H9 (cell line): ENCODE measurements at regions not wholly inside any gene's neighbourhood (a gene's known extent, or its start where the extent isn't known, plus 50 kb on each side); places are given as distances from the start of the nearest gene placed in this dataset.
A peak's percentile ranks its signal among the peaks of the same experiment; 100 is the strongest.

Experiments
- DNase-seq: peaks from one replicate; pipeline ENCODE4 v3.0.0-alpha.2; 2017
- H2AFZ ChIP-seq: one replicate; pipeline ENCODE4 v1.6.1; 2013; ENCODE audit warnings: mild to moderate bottlenecking, low read length, control low read depth, moderate library complexity
- H2AK5ac ChIP-seq: 2 replicates; pipeline ENCODE4 v1.6.1; 2013; ENCODE audit warnings: low read length, control low read depth, mixed read lengths; ENCODE audit not compliant: insufficient read length
- H2BK120ac ChIP-seq: one replicate; pipeline ENCODE4 v1.6.1; 2013; ENCODE audit warnings: low read depth, mild to moderate bottlenecking, low read length, control low read depth, inconsistent platforms; ENCODE audit not compliant: poor library complexity, severe bottlenecking
- H2BK12ac ChIP-seq: 2 replicates; pipeline ENCODE4 v1.6.1; 2013; ENCODE audit warnings: low read length, control low read depth, mixed read lengths, low read depth; ENCODE audit not compliant: insufficient read length
- H2BK15ac ChIP-seq: 2 replicates; pipeline ENCODE4 v1.6.1; 2013; ENCODE audit warnings: low read depth, low read length, control low read depth
- H2BK20ac ChIP-seq: one replicate; pipeline ENCODE4 v1.6.1; 2013; ENCODE audit warnings: low read depth, mild to moderate bottlenecking, low read length, control low read depth, inconsistent platforms; ENCODE audit not compliant: poor library complexity, severe bottlenecking
- H2BK5ac ChIP-seq: 2 replicates; pipeline ENCODE4 v1.6.1; 2013; ENCODE audit warnings: low read length, control low read depth, mixed read lengths; ENCODE audit not compliant: insufficient read length
- H3K14ac ChIP-seq: 2 replicates; pipeline ENCODE4 v1.6.1; 2013; ENCODE audit warnings: low read length, control low read depth; ENCODE audit not compliant: insufficient read depth
- H3K18ac ChIP-seq: 2 replicates; pipeline ENCODE4 v1.6.1; 2013; ENCODE audit warnings: low read depth, mild to moderate bottlenecking, mixed read lengths, low read length, control low read depth; ENCODE audit not compliant: insufficient read length
- H3K23ac ChIP-seq: 2 replicates; pipeline ENCODE4 v1.6.1; 2013; ENCODE audit warnings: low read length, control low read depth, mixed read lengths, low read depth; ENCODE audit not compliant: insufficient read length
- H3K23me2 ChIP-seq: 2 replicates; pipeline ENCODE4 v1.6.1; 2013; ENCODE audit warnings: low read depth, mild to moderate bottlenecking, mixed read lengths, low read length, control low read depth; ENCODE audit not compliant: insufficient read length, poor library complexity, severe bottlenecking
- H3K27ac ChIP-seq: 2 replicates; pipeline ENCODE4 v1.5.1; 2013; ENCODE audit warnings: low read length, control low read depth, mixed read lengths, low read depth; ENCODE audit not compliant: insufficient read length
- H3K27me3 ChIP-seq: 2 replicates; pipeline ENCODE4 v1.6.1; 2013; ENCODE audit warnings: low read length, control low read depth, inconsistent platforms; ENCODE audit not compliant: insufficient read depth
- H3K4ac ChIP-seq: 2 replicates; pipeline ENCODE4 v1.6.1; 2013; ENCODE audit warnings: low read depth, mild to moderate bottlenecking, control low read depth, inconsistent platforms, low read length, moderate library complexity
- H3K4me1 ChIP-seq: 2 replicates; pipeline ENCODE4 v1.6.1; 2013; ENCODE audit warnings: low read length, control low read depth, inconsistent platforms; ENCODE audit not compliant: insufficient read depth
- H3K4me2 ChIP-seq: 2 replicates; pipeline ENCODE4 v1.6.1; 2013; ENCODE audit warnings: low read length, control low read depth, mixed read lengths; ENCODE audit not compliant: insufficient read length, insufficient read depth
- H3K56ac ChIP-seq: 2 replicates; pipeline ENCODE4 v1.6.1; 2013; ENCODE audit warnings: low read depth, mild to moderate bottlenecking, mixed read lengths, low read length, control low read depth; ENCODE audit not compliant: insufficient read length
- H3K79me1 ChIP-seq: 2 replicates; pipeline ENCODE4 v1.6.1; 2013; ENCODE audit warnings: low read depth, mild to moderate bottlenecking, moderate library complexity, low read length, control low read depth, inconsistent platforms; ENCODE audit not compliant: insufficient read depth, poor library complexity, severe bottlenecking
- H3K79me2 ChIP-seq: 2 replicates; pipeline ENCODE4 v1.6.1; 2013; ENCODE audit warnings: low read length, control low read depth, inconsistent platforms; ENCODE audit not compliant: insufficient read depth
- H3K9ac ChIP-seq: 2 replicates; pipeline ENCODE4 v1.6.1; 2013; ENCODE audit warnings: low read length, control low read depth, mixed read lengths; ENCODE audit not compliant: insufficient read length; ENCODE audit errors: extremely low read depth
- H3K9me3 ChIP-seq: one replicate; pipeline ENCODE4 v1.6.1; 2013; ENCODE audit warnings: low read depth, low read length, inconsistent platforms; ENCODE audit not compliant: control insufficient read depth
- H3T11ph ChIP-seq: one replicate; pipeline ENCODE4 v1.6.1; 2013; ENCODE audit warnings: mild to moderate bottlenecking, low read length, control low read depth, inconsistent platforms
- H4K20me1 ChIP-seq: one replicate; pipeline ENCODE4 v1.6.1; 2013; ENCODE audit not compliant: control insufficient read depth, insufficient read length, insufficient read depth
- H4K5ac ChIP-seq: 2 replicates; pipeline ENCODE4 v1.6.1; 2013; ENCODE audit warnings: low read depth, mild to moderate bottlenecking, mixed read lengths, low read length, control low read depth; ENCODE audit not compliant: insufficient read length
- H4K8ac ChIP-seq: replicated peaks from 2 replicates; pipeline ENCODE4 v1.6.1; 2013; ENCODE audit warnings: low read length, control low read depth, mixed read lengths, low read depth; ENCODE audit not compliant: insufficient read length
- H4K91ac ChIP-seq: 2 replicates; pipeline ENCODE4 v1.6.1; 2013; ENCODE audit warnings: low read depth, mild to moderate bottlenecking, moderate library complexity, mixed read lengths, low read length, control low read depth; ENCODE audit not compliant: insufficient read length
- H3K27ac Mint-ChIP-seq, 3 experiments: 2 replicates in 2 of 3; 3 replicates in 1 of 3; pipeline ENCODE4 v1.8.0; 2020 to 2021; ENCODE audit warnings: mixed read lengths in 3 of 3, mild to moderate bottlenecking in 1 of 3, moderate library complexity in 1 of 3
- H3K27me3 Mint-ChIP-seq: 2 replicates; pipeline ENCODE4 v1.8.0; 2021; ENCODE audit warnings: low read depth, mild to moderate bottlenecking, moderate library complexity, mixed read lengths
- H3K36me3 Mint-ChIP-seq, 3 experiments: 2 replicates in 2 of 3; 3 replicates in 1 of 3; pipeline ENCODE4 v1.8.0; 2020 to 2021; ENCODE audit warnings: low read depth in 3 of 3, mixed read lengths in 3 of 3; ENCODE audit not compliant: insufficient read depth in 1 of 3
- H3K4me1 Mint-ChIP-seq, 2 experiments: 2 replicates each; pipeline ENCODE4 v1.8.0; 2020; ENCODE audit warnings: mixed read lengths in 2 of 2
- H3K4me3 Mint-ChIP-seq, 2 experiments: 2 replicates in 1 of 2; 3 replicates in 1 of 2; pipeline ENCODE4 v1.8.0; 2020 to 2021; ENCODE audit warnings: mild to moderate bottlenecking in 2 of 2, mixed read lengths in 2 of 2, moderate library complexity in 1 of 2
- H3K9me3 Mint-ChIP-seq, 2 experiments: 2 replicates in 1 of 2; 3 replicates in 1 of 2; pipeline ENCODE4 v1.8.0; 2020; ENCODE audit warnings: mild to moderate bottlenecking in 2 of 2, mixed read lengths in 2 of 2, moderate library complexity in 1 of 2
- CTCF ChIP-seq: fragments of 200-600 bp; sonication (generic); conservative IDR thresholded peaks from 3 replicates; pipeline ENCODE4 v1.8.0; 2021; ENCODE audit warnings: antibody characterized with exemption, mild to moderate bottlenecking
- WGBS: extraction: QIAGEN DNeasy Blood & Tissue Kit; methylation state at CpG from one replicate; pipeline ENCODE4 v1.1.7; 2013; ENCODE audit warnings: missing lambda C conversion rate, low lambda C conversion rate, mixed read lengths; ENCODE audit not compliant: insufficient read length; ENCODE audit errors: extremely low coverage; 5-methylcytosine and 5-hydroxymethylcytosine counted together

DNA sequence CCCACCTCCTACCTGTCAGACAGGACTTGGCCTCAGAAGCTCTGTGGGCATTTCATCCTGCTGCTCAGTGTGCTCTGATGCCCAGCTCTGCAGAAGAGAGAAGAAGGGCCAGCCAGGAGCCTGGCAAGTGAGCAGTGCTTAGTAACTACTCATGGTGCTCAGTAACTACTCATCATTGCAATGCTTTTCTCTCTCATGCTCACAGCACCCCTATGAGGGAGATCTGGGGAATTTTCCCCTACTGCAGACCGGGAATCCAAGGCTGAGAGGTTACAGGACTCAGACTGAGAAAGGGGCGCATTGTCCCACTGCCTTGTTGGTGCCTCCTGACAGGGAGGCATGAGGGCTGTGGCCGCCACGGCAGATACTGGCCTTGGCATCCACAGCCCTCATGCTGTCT, 261.1 kb downstream of the C16orf95 start:
- no peaks in the 10 kb centered on the region for H3K23me2 ChIP-seq
- H2BK15ac ChIP-seq: no peak overlapping the region
- H3K36me3 Mint-ChIP-seq: peaks cover 6 to 11% (median 7%) of the 10 kb centered on the region in 3 experiments; a peak in 6 of 7 replicates
- no peak overlapping the region for H2AFZ ChIP-seq
- no peaks in the 10 kb centered on the region for H3K9me3 ChIP-seq
- no peak overlapping the region for H3K27ac ChIP-seq
- no peak overlapping the region for H4K8ac ChIP-seq
- TF ChIP-seq CTCF: no peak
- no peak overlapping the region for H2BK5ac ChIP-seq
- WGBS: no CpG with 5 or more reads among the region's 4 CpGs
- no peak overlapping the region for H2BK12ac ChIP-seq
- H3K79me2 ChIP-seq: no peaks in the 10 kb centered on the region
- no peaks in the 10 kb centered on the region for H3K79me1 ChIP-seq
- peaks cover 11 to 24% of the 10 kb centered on the region in 2 experiments for H3K4me1 Mint-ChIP-seq
- peak; percentile 28 for DNase-seq
- no peaks in the 10 kb centered on the region for H3K4me1 ChIP-seq
- H4K5ac ChIP-seq: no peak overlapping the region
- no peak overlapping the region for H3K23ac ChIP-seq
- H4K20me1 ChIP-seq: no peaks in the 10 kb centered on the region
- peaks cover 32% of the 10 kb centered on the region for H3K27me3 Mint-ChIP-seq
- no peak overlapping the region for H3K4ac ChIP-seq
- no peak overlapping the region for H3K9ac ChIP-seq
- no peak overlapping the region for H3K4me3 Mint-ChIP-seq
- no peak overlapping the region for H2BK20ac ChIP-seq
- no peak overlapping the region for H3K4me2 ChIP-seq
- no peak overlapping the region for H4K91ac ChIP-seq
- peaks cover 8 to 10% of the 10 kb centered on the region in 2 experiments; a peak in 4 of 5 replicates for H3K9me3 Mint-ChIP-seq
- no peak overlapping the region for H3T11ph ChIP-seq
- no peak overlapping the region for H2AK5ac ChIP-seq
- H3K14ac ChIP-seq: no peak overlapping the region
- no peak overlapping the region for H3K18ac ChIP-seq
- H3K56ac ChIP-seq: no peak overlapping the region
- H3K27me3 ChIP-seq: no peaks in the 10 kb centered on the region
- no peak overlapping the region for H3K27ac Mint-ChIP-seq
- no peak overlapping the region for H2BK120ac ChIP-seq
